ENCODE measurements at regions not wholly inside any gene's neighbourhood (a gene's known extent, or its start where the extent isn't known, plus 50 kb on each side); places are given as distances from the start of the nearest gene placed in this dataset.

DNA sequence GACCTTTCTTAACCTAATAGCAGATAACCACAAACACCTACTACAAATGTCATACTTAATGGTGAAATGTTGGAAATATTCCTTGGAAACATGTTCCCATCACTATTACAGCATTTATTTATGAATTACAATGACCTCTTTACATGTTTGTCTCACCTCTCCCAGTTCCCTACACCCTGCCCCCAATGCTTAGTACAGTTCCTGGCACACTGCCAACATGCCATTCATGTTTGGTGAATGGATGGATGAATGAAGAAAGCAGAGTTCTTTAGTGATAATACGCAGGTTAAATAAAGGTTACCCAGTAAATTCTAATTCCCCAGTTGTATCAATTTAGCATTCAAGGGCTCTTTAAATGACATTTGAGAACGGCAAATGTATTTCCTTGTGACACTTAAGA, 259.9 kb upstream of the ATP11B start:
- H3K27me3 Mint-ChIP-seq (ENCODE audit: unreplicated experiment), result peaks cover 31% of the 10 kb centered on the region
- TF ChIP-seq CTCF (IDR thresholded peaks at IDR 0.05), result no peak
- H3K9me3 Mint-ChIP-seq (ENCODE audit: unreplicated experiment), result no peaks in the 10 kb centered on the region
- no peaks in the 10 kb centered on the region for H3K36me3 Mint-ChIP-seq (ENCODE audit: unreplicated experiment)
- no peak overlapping the region for H3K27ac Mint-ChIP-seq (ENCODE audit: unreplicated experiment)
- no peak overlapping the region for H3K4me3 Mint-ChIP-seq (ENCODE audit: unreplicated experiment)
- no peak for DNase-seq (ENCODE audit: extremely low spot score, unreplicated experiment)
- peaks cover 4% of the 10 kb centered on the region for H3K4me1 Mint-ChIP-seq (ENCODE audit: unreplicated experiment)

DNA sequence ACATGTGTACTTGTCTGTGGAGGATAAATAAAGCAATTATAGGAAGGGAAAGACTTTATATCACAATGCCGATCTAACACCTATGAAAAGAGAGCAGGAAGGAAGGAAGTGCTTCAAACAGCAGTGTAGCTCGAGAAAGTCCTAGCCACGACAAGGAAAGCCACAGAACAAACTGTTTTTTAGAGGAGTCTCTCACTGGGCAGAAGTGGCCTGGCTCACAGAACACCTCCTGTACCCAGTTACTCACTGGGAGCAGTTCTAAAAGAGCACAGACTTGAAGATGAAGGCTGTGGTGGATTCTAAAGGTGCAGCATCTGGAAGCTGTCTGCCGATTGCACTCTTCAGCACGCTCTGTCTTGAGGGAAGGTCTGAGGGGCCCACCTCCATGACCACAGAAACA, 248.8 kb upstream of the ATP11B start:
- no peak for TF ChIP-seq CTCF (IDR thresholded peaks at IDR 0.05)
- Mint-ChIP-seq H3K9me3 (ENCODE audit: unreplicated experiment) (no peaks in the 10 kb centered on the region), H3K4me1 (ENCODE audit: unreplicated experiment) (no peaks in the 10 kb centered on the region), H3K36me3 (ENCODE audit: unreplicated experiment) (no peaks in the 10 kb centered on the region), H3K4me3 (ENCODE audit: unreplicated experiment) (no peak overlapping the region), H3K27me3 (ENCODE audit: unreplicated experiment) (peaks cover 27% of the 10 kb centered on the region), H3K27ac (ENCODE audit: unreplicated experiment) (no peak overlapping the region)
- DNase-seq (ENCODE audit: extremely low spot score, unreplicated experiment), result no peak

DNA sequence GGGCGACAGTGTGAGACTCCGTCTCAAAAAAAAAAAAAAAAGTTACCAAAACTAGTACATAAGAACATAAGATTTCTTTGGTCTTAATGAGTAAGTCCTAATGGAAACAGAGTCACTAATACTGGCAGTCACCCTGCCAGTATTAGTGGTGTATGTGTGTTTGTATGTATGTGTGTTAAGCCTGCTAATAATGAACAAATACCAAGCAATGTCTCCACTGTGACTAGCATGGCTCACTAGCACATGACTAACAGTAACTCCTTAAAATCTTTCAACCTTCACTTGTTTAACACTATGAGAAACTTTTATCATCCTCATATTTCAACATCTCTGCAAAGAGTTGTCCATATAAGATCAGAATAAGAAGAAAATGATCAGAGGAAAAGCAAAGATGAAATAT, 231.0 kb upstream of the ATP11B start:
- no peaks in the 10 kb centered on the region for H3K36me3 Mint-ChIP-seq (ENCODE audit: unreplicated experiment)
- no peak overlapping the region for H3K4me3 Mint-ChIP-seq (ENCODE audit: unreplicated experiment)
- peaks cover 36% of the 10 kb centered on the region for H3K27me3 Mint-ChIP-seq (ENCODE audit: unreplicated experiment)
- TF ChIP-seq CTCF (IDR thresholded peaks at IDR 0.05), result no peak
- H3K9me3 Mint-ChIP-seq (ENCODE audit: unreplicated experiment), result peaks cover 17% of the 10 kb centered on the region
- no peaks in the 10 kb centered on the region for H3K4me1 Mint-ChIP-seq (ENCODE audit: unreplicated experiment)
- no peak for DNase-seq (ENCODE audit: extremely low spot score, unreplicated experiment)
- H3K27ac Mint-ChIP-seq (ENCODE audit: unreplicated experiment), result no peak overlapping the region

GRCh38 chr3:182565916-182566796, 227.1 kb upstream of the ATP11B start:
- no peak for TF ChIP-seq CTCF (IDR thresholded peaks at IDR 0.05)
- Mint-ChIP-seq H3K4me1 (ENCODE audit: unreplicated experiment) (peaks cover 2% of the 10 kb centered on the region), H3K27me3 (ENCODE audit: unreplicated experiment) (peaks cover 33% of the 10 kb centered on the region), H3K27ac (ENCODE audit: unreplicated experiment) (no peak overlapping the region), H3K36me3 (ENCODE audit: unreplicated experiment) (no peaks in the 10 kb centered on the region), H3K4me3 (ENCODE audit: unreplicated experiment) (no peak overlapping the region), H3K9me3 (ENCODE audit: unreplicated experiment) (no peaks in the 10 kb centered on the region)
- DNase-seq (ENCODE audit: extremely low spot score, unreplicated experiment), result no peak

DNA sequence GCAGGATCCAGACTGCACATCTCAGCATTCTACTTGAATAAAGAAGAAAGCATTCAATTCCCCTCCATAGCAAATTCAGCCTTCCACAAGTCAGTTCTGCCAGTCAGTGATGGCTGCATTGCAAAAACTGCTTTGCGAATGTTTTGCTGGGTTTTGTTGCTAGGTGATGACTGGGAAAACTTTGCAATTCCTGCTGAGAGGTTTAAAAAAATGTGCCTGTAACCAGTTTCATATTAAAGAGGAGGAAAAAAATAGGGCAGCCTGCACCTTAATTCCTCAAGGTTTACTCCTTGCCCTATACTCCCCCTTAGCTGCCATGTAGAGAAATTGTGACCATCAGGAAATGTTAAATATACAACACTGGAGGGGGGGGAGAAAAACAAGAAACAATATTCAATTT, 225.6 kb upstream of the ATP11B start:
- peaks cover 2% of the 10 kb centered on the region for H3K4me1 Mint-ChIP-seq (ENCODE audit: unreplicated experiment)
- no peak for DNase-seq (ENCODE audit: extremely low spot score, unreplicated experiment)
- TF ChIP-seq CTCF (IDR thresholded peaks at IDR 0.05), result peak; percentile 27
- H3K27me3 Mint-ChIP-seq (ENCODE audit: unreplicated experiment), result peaks cover 30% of the 10 kb centered on the region
- no peak overlapping the region for H3K4me3 Mint-ChIP-seq (ENCODE audit: unreplicated experiment)
- H3K36me3 Mint-ChIP-seq (ENCODE audit: unreplicated experiment), result no peaks in the 10 kb centered on the region
- no peaks in the 10 kb centered on the region for H3K9me3 Mint-ChIP-seq (ENCODE audit: unreplicated experiment)
- H3K27ac Mint-ChIP-seq (ENCODE audit: unreplicated experiment), result no peak overlapping the region

Measured in osteocyte (in vitro differentiated cells).